GM23338 (cell line): ENCODE measurements at regions not wholly inside any gene's neighbourhood (a gene's known extent, or its start where the extent isn't known, plus 50 kb on each side); places are given as distances from the start of the nearest gene placed in this dataset.

Experiments used
- CREB1 ChIP-seq: fragments of 250-450 bp; sonication (Bioruptor Pico); IDR thresholded peaks from 2 replicates; pipeline ENCODE4 v1.5.0; 2020; ENCODE audit warnings: low read depth, mild to moderate bottlenecking, moderate library complexity
- EZH2 ChIP-seq: fragments of 200-600 bp; sonication (generic); IDR thresholded peaks from one replicate; pipeline ENCODE4 v1.8.0; 2017; ENCODE audit warnings: antibody characterized with exemption, mild to moderate bottlenecking, low read depth; ENCODE audit not compliant: unreplicated experiment
- JUNB ChIP-seq: IDR thresholded peaks from one replicate; pipeline ENCODE4 v1.6.1; 2016; ENCODE audit warnings: antibody characterized with exemption; ENCODE audit not compliant: unreplicated experiment
- NANOG ChIP-seq: IDR thresholded peaks from 2 replicates; pipeline ENCODE4 v1.6.1; 2016; ENCODE audit warnings: antibody characterized with exemption, borderline replicate concordance
- POLR2AphosphoS5 ChIP-seq: IDR thresholded peaks from 2 replicates; pipeline ENCODE4 v1.6.1; 2016; ENCODE audit warnings: antibody characterized with exemption, low read depth
- STAT1 ChIP-seq: IDR thresholded peaks from one replicate; pipeline ENCODE4 v1.6.1; 2016; ENCODE audit warnings: antibody characterized with exemption; ENCODE audit not compliant: unreplicated experiment
- ZNF114 ChIP-seq: fragments of 250-450 bp; sonication (Bioruptor Pico); IDR thresholded peaks from 2 replicates; pipeline ENCODE4 v1.5.0; 2020; ENCODE audit warnings: mild to moderate bottlenecking, moderate library complexity
- ZNF331 ChIP-seq: fragments of 250-450 bp; sonication (Bioruptor Pico); IDR thresholded peaks from 2 replicates; pipeline ENCODE4 v1.5.0; 2020; ENCODE audit warnings: low read depth, mild to moderate bottlenecking, moderate library complexity
- TF ChIP-seq, protein P1 (sequence below): fragments of 250-450 bp; sonication (Bioruptor Pico); IDR thresholded peaks from 2 replicates; pipeline ENCODE4 v1.5.0; 2020; ENCODE audit warnings: mild to moderate bottlenecking, moderate library complexity
- TF ChIP-seq, protein P2 (sequence below), 2 experiments: fragments of 200-600 bp in 1 of 2; sonication (generic) in 1 of 2; conservative IDR thresholded peaks; 2 replicates each; pipeline versions ENCODE4 v1.5.1 to v1.6.1; 2016 to 2017; ENCODE audit warnings: antibody characterized with exemption in 2 of 2, low read depth in 2 of 2, mild to moderate bottlenecking in 2 of 2, moderate library complexity in 1 of 2
- TF ChIP-seq, protein P3 (sequence below): IDR thresholded peaks from one replicate; pipeline ENCODE4 v1.6.1; 2018; ENCODE audit warnings: antibody characterized with exemption; ENCODE audit not compliant: unreplicated experiment

DNA sequence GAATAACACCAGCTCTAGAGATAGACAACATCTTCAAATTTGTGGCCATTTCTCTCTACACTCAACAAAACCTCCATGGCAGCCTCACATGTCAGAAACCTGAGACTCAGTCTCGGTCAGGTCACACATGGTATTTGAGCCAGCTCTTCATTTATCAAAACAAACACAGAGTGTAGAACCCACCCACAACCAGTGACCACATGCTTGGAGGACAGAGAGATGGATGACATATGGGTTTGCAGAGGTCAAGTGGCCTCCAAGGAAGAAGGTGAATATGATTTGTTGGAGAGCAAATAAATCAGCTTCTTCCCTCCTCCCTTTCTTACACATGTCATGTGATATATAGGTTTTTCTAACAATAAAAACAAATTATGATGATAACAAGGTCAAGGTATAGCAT, 278.1 kb upstream of the LRTM1 start (continued):
- TF ChIP-seq, protein P1, sequence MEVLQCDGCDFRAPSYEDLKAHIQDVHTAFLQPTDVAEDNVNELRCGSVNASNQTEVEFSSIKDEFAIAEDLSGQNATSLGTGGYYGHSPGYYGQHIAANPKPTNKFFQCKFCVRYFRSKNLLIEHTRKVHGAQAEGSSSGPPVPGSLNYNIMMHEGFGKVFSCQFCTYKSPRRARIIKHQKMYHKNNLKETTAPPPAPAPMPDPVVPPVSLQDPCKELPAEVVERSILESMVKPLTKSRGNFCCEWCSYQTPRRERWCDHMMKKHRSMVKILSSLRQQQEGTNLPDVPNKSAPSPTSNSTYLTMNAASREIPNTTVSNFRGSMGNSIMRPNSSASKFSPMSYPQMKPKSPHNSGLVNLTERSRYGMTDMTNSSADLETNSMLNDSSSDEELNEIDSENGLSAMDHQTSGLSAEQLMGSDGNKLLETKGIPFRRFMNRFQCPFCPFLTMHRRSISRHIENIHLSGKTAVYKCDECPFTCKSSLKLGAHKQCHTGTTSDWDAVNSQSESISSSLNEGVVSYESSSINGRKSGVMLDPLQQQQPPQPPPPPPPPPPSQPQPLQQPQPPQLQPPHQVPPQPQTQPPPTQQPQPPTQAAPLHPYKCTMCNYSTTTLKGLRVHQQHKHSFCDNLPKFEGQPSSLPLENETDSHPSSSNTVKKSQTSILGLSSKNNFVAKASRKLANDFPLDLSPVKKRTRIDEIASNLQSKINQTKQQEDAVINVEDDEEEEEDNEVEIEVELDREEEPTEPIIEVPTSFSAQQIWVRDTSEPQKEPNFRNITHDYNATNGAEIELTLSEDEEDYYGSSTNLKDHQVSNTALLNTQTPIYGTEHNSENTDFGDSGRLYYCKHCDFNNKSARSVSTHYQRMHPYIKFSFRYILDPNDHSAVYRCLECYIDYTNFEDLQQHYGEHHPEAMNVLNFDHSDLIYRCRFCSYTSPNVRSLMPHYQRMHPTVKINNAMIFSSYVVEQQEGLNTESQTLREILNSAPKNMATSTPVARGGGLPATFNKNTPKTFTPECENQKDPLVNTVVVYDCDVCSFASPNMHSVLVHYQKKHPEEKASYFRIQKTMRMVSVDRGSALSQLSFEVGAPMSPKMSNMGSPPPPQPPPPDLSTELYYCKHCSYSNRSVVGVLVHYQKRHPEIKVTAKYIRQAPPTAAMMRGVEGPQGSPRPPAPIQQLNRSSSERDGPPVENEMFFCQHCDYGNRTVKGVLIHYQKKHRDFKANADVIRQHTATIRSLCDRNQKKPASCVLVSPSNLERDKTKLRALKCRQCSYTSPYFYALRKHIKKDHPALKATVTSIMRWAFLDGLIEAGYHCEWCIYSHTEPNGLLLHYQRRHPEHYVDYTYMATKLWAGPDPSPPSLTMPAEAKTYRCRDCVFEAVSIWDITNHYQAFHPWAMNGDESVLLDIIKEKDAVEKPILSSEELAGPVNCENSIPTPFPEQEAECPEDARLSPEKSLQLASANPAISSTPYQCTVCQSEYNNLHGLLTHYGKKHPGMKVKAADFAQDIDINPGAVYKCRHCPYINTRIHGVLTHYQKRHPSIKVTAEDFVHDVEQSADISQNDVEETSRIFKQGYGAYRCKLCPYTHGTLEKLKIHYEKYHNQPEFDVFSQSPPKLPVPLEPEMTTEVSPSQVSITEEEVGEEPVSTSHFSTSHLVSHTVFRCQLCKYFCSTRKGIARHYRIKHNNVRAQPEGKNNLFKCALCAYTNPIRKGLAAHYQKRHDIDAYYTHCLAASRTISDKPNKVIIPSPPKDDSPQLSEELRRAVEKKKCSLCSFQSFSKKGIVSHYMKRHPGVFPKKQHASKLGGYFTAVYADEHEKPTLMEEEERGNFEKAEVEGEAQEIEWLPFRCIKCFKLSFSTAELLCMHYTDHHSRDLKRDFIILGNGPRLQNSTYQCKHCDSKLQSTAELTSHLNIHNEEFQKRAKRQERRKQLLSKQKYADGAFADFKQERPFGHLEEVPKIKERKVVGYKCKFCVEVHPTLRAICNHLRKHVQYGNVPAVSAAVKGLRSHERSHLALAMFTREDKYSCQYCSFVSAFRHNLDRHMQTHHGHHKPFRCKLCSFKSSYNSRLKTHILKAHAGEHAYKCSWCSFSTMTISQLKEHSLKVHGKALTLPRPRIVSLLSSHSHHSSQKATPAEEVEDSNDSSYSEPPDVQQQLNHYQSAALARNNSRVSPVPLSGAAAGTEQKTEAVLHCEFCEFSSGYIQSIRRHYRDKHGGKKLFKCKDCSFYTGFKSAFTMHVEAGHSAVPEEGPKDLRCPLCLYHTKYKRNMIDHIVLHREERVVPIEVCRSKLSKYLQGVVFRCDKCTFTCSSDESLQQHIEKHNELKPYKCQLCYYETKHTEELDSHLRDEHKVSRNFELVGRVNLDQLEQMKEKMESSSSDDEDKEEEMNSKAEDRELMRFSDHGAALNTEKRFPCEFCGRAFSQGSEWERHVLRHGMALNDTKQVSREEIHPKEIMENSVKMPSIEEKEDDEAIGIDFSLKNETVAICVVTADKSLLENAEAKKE (CRISPR knock-in tag), result no peak
- TF ChIP-seq STAT1 (no peak), JUNB (no peak), ZNF114 (CRISPR knock-in tag) (no peak), NANOG (no peak), EZH2 (no peak), CREB1 (CRISPR knock-in tag) (no peak), POLR2AphosphoS5 (no peak), ZNF331 (CRISPR knock-in tag) (no peak)
- TF ChIP-seq, protein P2, sequence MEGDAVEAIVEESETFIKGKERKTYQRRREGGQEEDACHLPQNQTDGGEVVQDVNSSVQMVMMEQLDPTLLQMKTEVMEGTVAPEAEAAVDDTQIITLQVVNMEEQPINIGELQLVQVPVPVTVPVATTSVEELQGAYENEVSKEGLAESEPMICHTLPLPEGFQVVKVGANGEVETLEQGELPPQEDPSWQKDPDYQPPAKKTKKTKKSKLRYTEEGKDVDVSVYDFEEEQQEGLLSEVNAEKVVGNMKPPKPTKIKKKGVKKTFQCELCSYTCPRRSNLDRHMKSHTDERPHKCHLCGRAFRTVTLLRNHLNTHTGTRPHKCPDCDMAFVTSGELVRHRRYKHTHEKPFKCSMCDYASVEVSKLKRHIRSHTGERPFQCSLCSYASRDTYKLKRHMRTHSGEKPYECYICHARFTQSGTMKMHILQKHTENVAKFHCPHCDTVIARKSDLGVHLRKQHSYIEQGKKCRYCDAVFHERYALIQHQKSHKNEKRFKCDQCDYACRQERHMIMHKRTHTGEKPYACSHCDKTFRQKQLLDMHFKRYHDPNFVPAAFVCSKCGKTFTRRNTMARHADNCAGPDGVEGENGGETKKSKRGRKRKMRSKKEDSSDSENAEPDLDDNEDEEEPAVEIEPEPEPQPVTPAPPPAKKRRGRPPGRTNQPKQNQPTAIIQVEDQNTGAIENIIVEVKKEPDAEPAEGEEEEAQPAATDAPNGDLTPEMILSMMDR (conservative IDR thresholded peaks at IDR 0.05; ENCODE audit: low read depth in 2 of 2), result no peak
- TF ChIP-seq, protein P3, sequence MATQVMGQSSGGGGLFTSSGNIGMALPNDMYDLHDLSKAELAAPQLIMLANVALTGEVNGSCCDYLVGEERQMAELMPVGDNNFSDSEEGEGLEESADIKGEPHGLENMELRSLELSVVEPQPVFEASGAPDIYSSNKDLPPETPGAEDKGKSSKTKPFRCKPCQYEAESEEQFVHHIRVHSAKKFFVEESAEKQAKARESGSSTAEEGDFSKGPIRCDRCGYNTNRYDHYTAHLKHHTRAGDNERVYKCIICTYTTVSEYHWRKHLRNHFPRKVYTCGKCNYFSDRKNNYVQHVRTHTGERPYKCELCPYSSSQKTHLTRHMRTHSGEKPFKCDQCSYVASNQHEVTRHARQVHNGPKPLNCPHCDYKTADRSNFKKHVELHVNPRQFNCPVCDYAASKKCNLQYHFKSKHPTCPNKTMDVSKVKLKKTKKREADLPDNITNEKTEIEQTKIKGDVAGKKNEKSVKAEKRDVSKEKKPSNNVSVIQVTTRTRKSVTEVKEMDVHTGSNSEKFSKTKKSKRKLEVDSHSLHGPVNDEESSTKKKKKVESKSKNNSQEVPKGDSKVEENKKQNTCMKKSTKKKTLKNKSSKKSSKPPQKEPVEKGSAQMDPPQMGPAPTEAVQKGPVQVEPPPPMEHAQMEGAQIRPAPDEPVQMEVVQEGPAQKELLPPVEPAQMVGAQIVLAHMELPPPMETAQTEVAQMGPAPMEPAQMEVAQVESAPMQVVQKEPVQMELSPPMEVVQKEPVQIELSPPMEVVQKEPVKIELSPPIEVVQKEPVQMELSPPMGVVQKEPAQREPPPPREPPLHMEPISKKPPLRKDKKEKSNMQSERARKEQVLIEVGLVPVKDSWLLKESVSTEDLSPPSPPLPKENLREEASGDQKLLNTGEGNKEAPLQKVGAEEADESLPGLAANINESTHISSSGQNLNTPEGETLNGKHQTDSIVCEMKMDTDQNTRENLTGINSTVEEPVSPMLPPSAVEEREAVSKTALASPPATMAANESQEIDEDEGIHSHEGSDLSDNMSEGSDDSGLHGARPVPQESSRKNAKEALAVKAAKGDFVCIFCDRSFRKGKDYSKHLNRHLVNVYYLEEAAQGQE, result no peak
